Neural progenitor cell (in vitro differentiated cells): ENCODE measurements at regions not wholly inside any gene's neighbourhood (a gene's known extent, or its start where the extent isn't known, plus 50 kb on each side); places are given as distances from the start of the nearest gene placed in this dataset.

ENCODE experiments used
- CTCF ChIP-seq: fragments of 200-600 bp; sonication (generic); IDR thresholded peaks from 2 replicates; pipeline ENCODE4 v1.5.1; 2017; ENCODE audit warnings: antibody characterized with exemption, mild to moderate bottlenecking
- EZH2 ChIP-seq: fragments of 200-600 bp; sonication (generic); IDR thresholded peaks from 2 replicates; pipeline ENCODE4 v1.6.1; 2017; ENCODE audit warnings: antibody characterized with exemption, mild to moderate bottlenecking, moderate library complexity
- EZH2phosphoT487 ChIP-seq: fragments of 200-600 bp; sonication (generic); IDR thresholded peaks from 2 replicates; pipeline ENCODE4 v1.6.1; 2017; ENCODE audit warnings: antibody characterized with exemption

- TF ChIP-seq CTCF (no peak), EZH2 (no peak), EZH2phosphoT487 (no peak)
These were observed 112.6 kb downstream of the LIG4 start for GRCh38 chr13:108102771-108103170.
